HTR-8/SVneo (cell line): ENCODE measurements at regions not wholly inside any gene's neighbourhood (a gene's known extent, or its start where the extent isn't known, plus 50 kb on each side); places are given as distances from the start of the nearest gene placed in this dataset.
"Not testable (repeated sequence)": the region's sequence is repeated elsewhere in the genome, so short reads cannot be mapped to it uniquely, and the experiment has no call there.

Source experiments
- DNase-seq: peaks from one replicate; pipeline ENCODE4 v3.0.0; 2011; ENCODE audit warnings: low spot score, mixed read lengths; ENCODE audit not compliant: insufficient read length
- FAIRE-seq: peaks from 2 replicates; lab custom pipeline; 2011; peaks lifted over from hg19 to GRCh38; lab: Jason Lieb, UNC

GRCh38 chr12:127130506-127131124 is 1136.4 kb upstream of the TMEM132C start:
- FAIRE-seq (no peak), DNase-seq (no peak)

DNA sequence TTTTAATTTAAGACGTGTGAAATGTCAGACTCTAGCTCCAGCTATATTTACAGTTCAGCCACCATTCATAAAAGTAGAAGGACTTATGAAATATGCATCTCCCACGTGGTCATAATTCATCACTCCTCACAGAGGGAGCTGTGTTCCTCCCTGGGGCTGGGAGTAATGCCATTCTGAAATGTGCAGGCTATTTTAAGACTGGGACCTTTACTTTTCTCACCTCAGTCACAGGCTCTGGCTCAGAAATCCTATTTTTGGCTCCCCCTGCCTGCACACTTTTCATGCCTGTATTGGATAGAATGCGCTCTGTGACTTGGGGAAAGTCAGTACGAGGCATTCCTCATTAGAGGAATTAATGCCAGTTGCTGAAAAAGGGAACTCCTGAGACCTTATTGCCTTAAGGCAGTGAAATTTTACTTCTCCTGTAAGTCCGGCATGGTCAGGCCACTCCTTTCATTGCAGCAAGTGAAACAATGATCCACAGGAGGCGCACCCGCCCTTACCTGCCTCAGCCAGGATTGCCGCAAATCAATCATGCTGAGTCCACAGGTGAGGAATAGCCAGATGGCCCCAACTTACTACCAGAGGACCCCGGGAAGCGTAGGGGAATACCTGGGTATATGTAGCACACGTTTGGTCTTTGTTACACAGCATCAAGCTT is 1133.2 kb upstream of the TMEM132C start:
- FAIRE-seq (peak; percentile 28), DNase-seq (no peak)

DNA sequence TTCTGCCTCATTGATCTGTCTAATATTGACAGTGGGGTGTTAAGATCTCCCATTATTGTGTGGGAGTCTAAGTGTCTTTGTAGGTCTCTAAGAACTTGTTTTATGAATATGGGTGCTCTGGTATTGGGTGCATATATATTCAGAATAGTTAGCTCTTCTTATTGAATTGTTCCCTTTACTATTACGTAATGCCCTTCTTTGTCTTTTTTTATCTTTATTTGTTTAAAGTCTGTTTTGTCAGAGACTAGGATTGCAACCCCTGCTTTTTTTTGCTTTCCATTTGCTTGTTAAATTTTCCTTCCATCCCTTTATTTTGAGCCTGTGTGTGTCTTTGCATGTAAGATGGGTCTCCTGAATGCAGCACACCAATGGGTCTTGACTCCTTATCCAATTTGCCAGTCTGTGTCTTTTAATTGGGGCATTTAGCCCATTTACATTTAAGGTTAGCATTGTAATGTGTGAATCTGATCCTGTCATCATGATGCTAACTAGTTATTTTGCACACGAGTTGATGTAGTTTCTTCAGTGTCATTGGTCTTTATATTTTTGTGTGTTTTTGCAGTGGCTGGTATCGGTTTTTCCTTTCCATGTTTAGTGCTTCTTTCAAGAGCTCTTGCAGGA is 1126.0 kb upstream of the TMEM132C start:
- not testable (repeated sequence) for FAIRE-seq, DNase-seq

- FAIRE-seq = no peak
- DNase-seq = no peak
Observed at GRCh38 chr12:127143020-127143419, 1124.0 kb upstream of the TMEM132C start.

DNA sequence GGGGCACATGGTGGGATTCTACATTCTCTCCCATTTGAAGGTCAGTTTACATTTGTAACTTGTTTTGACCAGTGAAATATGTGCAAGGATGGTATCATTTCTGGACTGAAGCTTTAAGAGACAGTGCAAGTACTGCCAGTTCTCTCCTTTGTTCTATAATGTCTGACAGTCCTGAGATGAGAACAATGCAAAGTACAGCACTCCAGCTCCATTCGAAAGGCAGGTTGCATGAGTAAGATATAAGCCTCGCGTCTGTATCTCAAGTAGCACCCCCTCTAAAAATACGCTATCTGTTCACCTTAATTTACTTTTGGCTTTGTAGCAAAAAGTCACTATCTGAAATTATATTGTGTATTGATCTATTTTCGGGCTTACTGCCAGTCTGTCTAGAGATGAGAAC is 1122.2 kb upstream of the TMEM132C start:
- FAIRE-seq = no peak
- no peak for DNase-seq

GRCh38 chr12:127145241-127145928 is 1121.6 kb upstream of the TMEM132C start:
- no peak for DNase-seq
- FAIRE-seq = no peak

DNA sequence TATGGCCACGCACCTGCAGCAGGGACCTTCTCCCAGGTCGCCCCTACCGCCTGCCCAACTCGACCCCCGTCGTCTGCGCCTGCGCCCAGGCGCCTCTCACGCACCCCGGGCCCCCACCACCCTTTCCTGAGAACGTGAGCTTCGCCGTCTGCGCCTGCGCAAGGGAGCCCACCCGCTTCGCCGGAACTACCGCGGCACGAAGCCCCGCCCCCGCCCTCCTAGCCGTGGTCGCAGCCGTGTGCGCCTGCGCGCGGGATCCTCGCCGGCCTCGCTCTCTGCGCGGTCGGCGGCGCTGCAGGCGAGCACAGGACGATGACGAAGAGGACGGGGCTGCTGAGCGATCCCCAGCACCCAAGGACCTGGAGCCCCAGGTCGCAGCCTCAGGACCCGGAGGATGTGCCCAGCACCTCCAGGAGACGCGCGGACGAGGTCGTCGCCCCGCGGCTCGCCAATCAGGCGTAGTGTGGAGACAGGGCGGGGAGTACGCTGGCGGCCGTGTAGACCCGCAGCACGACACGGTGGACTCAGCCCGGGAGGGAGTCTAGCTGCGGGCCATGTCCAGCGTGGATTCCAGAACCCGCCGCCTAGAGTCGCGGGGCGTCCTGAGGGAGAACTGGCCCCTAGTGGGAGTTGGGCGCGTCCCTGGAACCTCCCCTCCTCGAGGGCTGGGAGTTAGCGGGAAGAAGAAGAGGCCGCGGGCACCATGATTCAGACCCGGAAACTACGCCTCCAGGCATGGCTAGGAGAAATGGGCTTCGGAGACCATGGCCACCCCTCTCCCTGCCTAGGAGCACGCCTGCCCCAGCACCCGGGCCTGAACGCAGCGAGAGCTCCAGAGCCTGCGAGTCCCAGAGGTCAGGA is 1120.8 kb upstream of the TMEM132C start:
- FAIRE-seq = no peak

GRCh38 chr12:127146991-127147718 is 1119.8 kb upstream of the TMEM132C start:
- FAIRE-seq = no peak
- no peak for DNase-seq

More for the DNA sequence above, 1120.8 kb upstream of the TMEM132C start:
- DNase-seq = peak; percentile 5

GRCh38 chr12:127147724-127148123 is 1119.2 kb upstream of the TMEM132C start:
- no peak for FAIRE-seq
- DNase-seq = no peak

GRCh38 chr12:127148318-127148717 is 1118.7 kb upstream of the TMEM132C start:
- DNase-seq (no peak), FAIRE-seq (no peak)

DNA sequence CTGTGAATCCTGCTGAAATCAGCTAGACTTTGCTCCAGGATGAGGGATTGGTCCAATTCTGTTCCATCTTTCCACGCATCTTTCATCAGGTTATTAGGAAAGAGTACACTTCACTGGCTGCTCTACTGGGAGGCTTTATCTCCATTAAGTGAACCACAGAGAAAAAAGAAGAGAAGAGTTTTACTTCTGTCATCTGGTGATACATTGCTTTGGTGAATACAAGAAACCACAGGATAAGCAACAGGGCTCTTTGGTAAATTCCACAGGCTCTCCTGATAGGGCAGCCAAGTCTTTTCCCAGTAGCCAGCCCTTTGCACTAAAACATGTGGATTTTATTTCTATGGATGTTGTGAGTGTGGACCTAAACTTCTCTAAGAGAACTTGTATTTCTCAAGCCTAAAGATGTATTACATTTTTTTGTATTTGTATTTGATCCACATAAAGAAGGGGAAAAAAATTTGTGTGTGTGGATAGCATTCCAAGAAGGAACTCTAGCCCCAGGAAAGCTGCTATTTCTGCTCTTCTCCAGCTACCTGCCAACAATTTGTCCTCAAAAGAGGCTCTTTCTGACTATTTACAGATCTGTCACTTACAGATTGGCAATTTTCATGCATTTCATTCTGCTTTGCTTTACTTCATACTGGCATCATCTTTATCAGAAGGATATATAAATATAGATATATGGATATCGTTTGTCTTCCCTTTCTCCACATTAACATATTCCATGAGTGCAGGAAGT is 1117.6 kb upstream of the TMEM132C start:
- no peak for DNase-seq
- no peak for FAIRE-seq

DNA sequence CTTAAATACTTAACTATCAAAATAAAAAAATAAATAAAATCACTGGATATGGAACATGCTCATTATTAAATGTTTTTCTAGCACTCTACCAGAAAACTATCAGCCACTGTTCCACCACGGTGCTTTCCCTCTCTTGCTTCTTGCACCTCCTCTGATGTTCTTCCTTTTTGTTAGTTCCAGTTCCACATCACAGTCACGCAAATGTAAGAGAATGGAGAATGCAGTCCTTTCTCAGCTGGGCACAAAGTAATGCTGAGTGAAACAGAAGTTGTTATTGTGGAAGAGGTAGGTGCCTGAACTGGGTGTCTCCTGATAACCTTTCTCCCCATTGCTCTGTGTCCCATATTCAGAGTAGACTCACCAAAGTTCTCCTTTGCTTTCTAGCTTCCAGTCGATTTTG is 1116.9 kb upstream of the TMEM132C start:
- DNase-seq = no peak
- no peak for FAIRE-seq

DNA sequence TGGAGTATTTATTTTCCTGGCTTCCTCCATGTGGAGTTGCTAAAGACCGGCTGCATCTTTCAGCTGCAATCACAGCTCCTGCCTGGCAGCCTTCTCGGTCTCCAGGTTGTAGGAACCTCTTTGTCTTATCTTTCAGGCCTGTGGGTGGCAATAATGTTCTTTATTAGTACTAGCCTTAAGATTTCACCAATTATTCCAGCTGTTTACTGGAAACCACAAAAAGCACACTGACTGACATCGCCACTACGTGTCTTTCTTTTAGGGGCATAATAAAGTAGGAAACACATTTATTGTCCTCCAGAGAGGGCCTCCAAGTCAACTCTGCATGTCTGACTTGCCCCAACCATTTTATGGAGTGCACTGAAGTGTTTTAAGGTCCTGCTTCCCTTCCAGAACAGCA is 1116.5 kb upstream of the TMEM132C start:
- FAIRE-seq (no peak), DNase-seq (no peak)

GRCh38 chr12:127150956-127151355 is 1116.0 kb upstream of the TMEM132C start:
- no peak for FAIRE-seq
- no peak for DNase-seq

- FAIRE-seq (no peak), DNase-seq (no peak)
Observed at GRCh38 chr12:127153996-127154395, 1113.0 kb upstream of the TMEM132C start.

DNA sequence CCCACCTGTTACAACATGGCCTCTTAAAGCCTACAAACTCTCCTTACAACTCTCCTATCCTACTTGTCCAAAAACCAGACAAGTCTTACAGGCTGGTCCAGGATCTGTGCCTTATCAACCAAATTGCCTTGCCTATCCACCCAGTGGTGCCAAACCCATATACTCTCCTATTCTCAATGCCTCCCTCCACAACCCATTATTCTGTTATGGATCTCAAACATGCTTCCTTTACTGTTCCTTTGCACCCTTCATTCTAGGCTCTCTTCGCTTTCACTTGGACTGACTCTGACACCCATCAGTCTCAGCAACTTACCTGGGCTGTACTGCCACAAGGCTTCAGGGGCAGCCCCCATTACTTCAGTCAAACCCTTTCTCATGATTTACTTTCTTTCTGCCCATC is 1112.1 kb upstream of the TMEM132C start:
- not testable (repeated sequence) for DNase-seq, FAIRE-seq

GRCh38 chr12:127155935-127156619 is 1110.9 kb upstream of the TMEM132C start:
- not testable (repeated sequence) for FAIRE-seq, DNase-seq
